Thyroid gland (tissue), 4 donors: ENCODE measurements at regions not wholly inside any gene's neighbourhood (a gene's known extent, or its start where the extent isn't known, plus 50 kb on each side); places are given as distances from the start of the nearest gene placed in this dataset.

Source experiments
- DNase-seq, 2 donors: peaks; one replicate each; pipeline ENCODE4 v3.0.0-alpha.2; 2019
- H3K27ac ChIP-seq, 3 donors: fragments of 200-600 bp; sonication (generic); 1 replicate in 2 of 3; 2 replicates in 1 of 3; pipeline ENCODE4 v1.5.1; 2016 to 2019; ENCODE audit warnings: mild to moderate bottlenecking in 1 of 3, moderate library complexity in 1 of 3
- H3K27me3 ChIP-seq: fragments of 200-600 bp; sonication (generic); one replicate; pipeline ENCODE4 v1.5.1; 2019
- H3K36me3 ChIP-seq, 2 donors: fragments of 200-600 bp; sonication (generic); one replicate each; pipeline ENCODE4 v1.5.1; 2016 to 2019
- H3K4me1 ChIP-seq, 2 donors: fragments of 200-600 bp; sonication (generic); one replicate each; pipeline ENCODE4 v1.5.1; 2017 to 2019
- H3K4me3 ChIP-seq, 3 donors: fragments of 200-600 bp; sonication (generic); replicated peaks in 1 of 3; 1 replicate in 2 of 3; 2 replicates in 1 of 3; pipeline ENCODE4 v1.5.1; 2016; ENCODE audit warnings: mild to moderate bottlenecking in 1 of 3
- H3K9me3 ChIP-seq: fragments of 200-600 bp; sonication (generic); one replicate; pipeline ENCODE4 v1.5.1; 2017
- CTCF ChIP-seq, 6 experiments: fragments of 200-600 bp in 3 of 6; fragments of 450-650 bp in 3 of 6; sonication (generic) in 3 of 6; IDR thresholded peaks; one replicate each; pipeline ENCODE4 v1.5.1; 2016 to 2019; ENCODE audit warnings: antibody characterized with exemption in 6 of 6, mild to moderate bottlenecking in 2 of 6, inconsistent platforms in 1 of 6, moderate library complexity in 1 of 6
- POLR2A ChIP-seq, 2 donors: fragments of 450-650 bp; IDR thresholded peaks; one replicate each; pipeline ENCODE4 v1.6.1; 2017; ENCODE audit warnings: antibody characterized with exemption in 2 of 2, mild to moderate bottlenecking in 2 of 2, moderate library complexity in 1 of 2
- WGBS, 2 donors: methylation state at CpG; one replicate each; pipeline ENCODE4 v1.1.5; 2017; 5-methylcytosine and 5-hydroxymethylcytosine counted together
- intact Hi-C: fragments of 100-400 bp; cut with DNase I; formaldehyde crosslinking; loops from one replicate; pipeline ENCODE4 v1.15.1; 2023

GRCh38 chr10:14450041-14450491 lies 119.3 kb upstream of the FRMD4A start:
- Histone ChIP-seq H3K4me1 (no peaks in the 10 kb centered on the region), H3K36me3 (no peaks in the 10 kb centered on the region), H3K27ac (peak overlapping the region in 1 of 3 donors; percentile 1), H3K4me3 (no peak overlapping the region), H3K27me3 (no peaks in the 10 kb centered on the region), H3K9me3 (no peaks in the 10 kb centered on the region)
- TF ChIP-seq POLR2A (IDR thresholded peaks at IDR 0.05) (no peak), CTCF (IDR thresholded peaks at IDR 0.05) (no peak)
- WGBS, 2 donors = 72 to 94% methylated on average over 3 of the region's 3 CpGs
- DNase-seq = peak; percentile 54 to 59
- intact Hi-C loops = no loop called here

GRCh38 chr10:14449293-14449815 lies 118.6 kb upstream of the FRMD4A start:
- no peak overlapping the region for H3K27ac ChIP-seq
- DNase-seq = no peak
- no peaks in the 10 kb centered on the region for H3K27me3 ChIP-seq
- no peak overlapping the region for H3K4me3 ChIP-seq
- intact Hi-C loops = no loop called here
- no peaks in the 10 kb centered on the region for H3K36me3 ChIP-seq
- no peak for TF ChIP-seq CTCF (IDR thresholded peaks at IDR 0.05)
- no peak for TF ChIP-seq POLR2A (IDR thresholded peaks at IDR 0.05)
- H3K9me3 ChIP-seq = no peaks in the 10 kb centered on the region
- no peaks in the 10 kb centered on the region for H3K4me1 ChIP-seq
- 94 to 96% methylated on average over 3 of the region's 3 CpGs for WGBS, 2 donors

- Histone ChIP-seq H3K4me1 (no peaks in the 10 kb centered on the region), H3K27ac (no peak overlapping the region), H3K36me3 (no peaks in the 10 kb centered on the region), H3K4me3 (no peak overlapping the region), H3K27me3 (no peaks in the 10 kb centered on the region), H3K9me3 (no peaks in the 10 kb centered on the region)
- WGBS, 2 donors = 68 to 74% methylated on average over 10 to 12 of the region's 12 CpGs
- TF ChIP-seq POLR2A (IDR thresholded peaks at IDR 0.05) = no peak
- TF ChIP-seq CTCF (IDR thresholded peaks at IDR 0.05) = no peak
- intact Hi-C loops = no loop called here
- peak in 1 of 2 donors; percentile 1 for DNase-seq
Measured at GRCh38 chr10:14448197-14448990, 117.7 kb upstream of the FRMD4A start.

GRCh38 chr10:14447094-14447839 lies 116.5 kb upstream of the FRMD4A start:
- WGBS, 2 donors = 87 to 90% methylated on average over 10 of the region's 10 CpGs
- H3K36me3 ChIP-seq = no peaks in the 10 kb centered on the region
- intact Hi-C loops = no loop called here
- H3K4me3 ChIP-seq = no peak overlapping the region
- TF ChIP-seq POLR2A (IDR thresholded peaks at IDR 0.05) = no peak
- no peak for DNase-seq
- H3K27ac ChIP-seq = no peak overlapping the region
- H3K4me1 ChIP-seq = no peaks in the 10 kb centered on the region
- H3K27me3 ChIP-seq = no peaks in the 10 kb centered on the region
- H3K9me3 ChIP-seq = no peaks in the 10 kb centered on the region

- no peaks in the 10 kb centered on the region for H3K9me3 ChIP-seq
- WGBS, 2 donors = 71 to 82% methylated on average over 8 of the region's 8 CpGs
- H3K4me3 ChIP-seq = no peak overlapping the region
- no peaks in the 10 kb centered on the region for H3K36me3 ChIP-seq
- intact Hi-C loops = no loop called here
- no peaks in the 10 kb centered on the region for H3K27me3 ChIP-seq
- H3K27ac ChIP-seq = no peak overlapping the region
- no peaks in the 10 kb centered on the region for H3K4me1 ChIP-seq
- TF ChIP-seq CTCF (IDR thresholded peaks at IDR 0.05) (no peak), POLR2A (IDR thresholded peaks at IDR 0.05) (no peak)
- DNase-seq = no peak
Measured at GRCh38 chr10:14439451-14440259, 108.9 kb upstream of the FRMD4A start.
